ENCODE measurements at regions not wholly inside any gene's neighbourhood (a gene's known extent, or its start where the extent isn't known, plus 50 kb on each side); places are given as distances from the start of the nearest gene placed in this dataset.

DNA sequence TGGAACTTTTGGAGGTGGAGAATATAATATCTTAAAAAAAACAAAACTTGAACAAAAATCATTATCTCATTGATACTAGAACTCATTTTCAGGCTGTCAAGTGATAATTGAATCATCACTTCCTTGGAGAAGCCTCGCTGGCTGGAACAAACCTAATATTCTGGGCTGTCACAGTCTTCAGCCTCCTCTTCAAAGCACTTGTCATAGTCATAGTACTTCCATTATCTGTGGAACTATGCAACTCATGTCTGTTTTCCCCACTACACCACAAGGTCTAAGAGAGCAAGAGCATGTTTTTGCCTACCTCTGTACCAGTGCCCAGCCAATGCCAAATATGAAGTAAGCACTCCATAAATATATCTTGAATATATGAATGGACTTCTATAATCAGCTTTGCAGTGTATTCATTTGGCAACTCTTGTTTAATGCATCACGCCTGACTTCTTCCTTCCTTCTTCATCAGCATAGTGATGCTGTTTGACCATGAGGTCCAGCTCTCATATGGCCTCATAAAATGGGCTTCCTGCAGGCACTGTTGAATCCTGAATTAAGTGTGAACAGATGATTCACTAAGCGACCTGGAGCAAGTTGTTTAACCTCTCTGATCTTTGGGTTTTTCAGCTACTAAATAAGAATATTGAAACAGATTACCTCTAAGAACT lies 86.6 kb upstream of the SNRK start:
- TF ChIP-seq, protein P1, sequence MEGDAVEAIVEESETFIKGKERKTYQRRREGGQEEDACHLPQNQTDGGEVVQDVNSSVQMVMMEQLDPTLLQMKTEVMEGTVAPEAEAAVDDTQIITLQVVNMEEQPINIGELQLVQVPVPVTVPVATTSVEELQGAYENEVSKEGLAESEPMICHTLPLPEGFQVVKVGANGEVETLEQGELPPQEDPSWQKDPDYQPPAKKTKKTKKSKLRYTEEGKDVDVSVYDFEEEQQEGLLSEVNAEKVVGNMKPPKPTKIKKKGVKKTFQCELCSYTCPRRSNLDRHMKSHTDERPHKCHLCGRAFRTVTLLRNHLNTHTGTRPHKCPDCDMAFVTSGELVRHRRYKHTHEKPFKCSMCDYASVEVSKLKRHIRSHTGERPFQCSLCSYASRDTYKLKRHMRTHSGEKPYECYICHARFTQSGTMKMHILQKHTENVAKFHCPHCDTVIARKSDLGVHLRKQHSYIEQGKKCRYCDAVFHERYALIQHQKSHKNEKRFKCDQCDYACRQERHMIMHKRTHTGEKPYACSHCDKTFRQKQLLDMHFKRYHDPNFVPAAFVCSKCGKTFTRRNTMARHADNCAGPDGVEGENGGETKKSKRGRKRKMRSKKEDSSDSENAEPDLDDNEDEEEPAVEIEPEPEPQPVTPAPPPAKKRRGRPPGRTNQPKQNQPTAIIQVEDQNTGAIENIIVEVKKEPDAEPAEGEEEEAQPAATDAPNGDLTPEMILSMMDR (IDR thresholded peaks at IDR 0.05; ENCODE audit: low read length, missing control alignments) = no peak
- DNase-seq (ENCODE audit: low read depth) = no peak
- H3K4me3 ChIP-seq (replicated peaks; ENCODE audit: low read depth, low read length) = no peak overlapping the region

DNA sequence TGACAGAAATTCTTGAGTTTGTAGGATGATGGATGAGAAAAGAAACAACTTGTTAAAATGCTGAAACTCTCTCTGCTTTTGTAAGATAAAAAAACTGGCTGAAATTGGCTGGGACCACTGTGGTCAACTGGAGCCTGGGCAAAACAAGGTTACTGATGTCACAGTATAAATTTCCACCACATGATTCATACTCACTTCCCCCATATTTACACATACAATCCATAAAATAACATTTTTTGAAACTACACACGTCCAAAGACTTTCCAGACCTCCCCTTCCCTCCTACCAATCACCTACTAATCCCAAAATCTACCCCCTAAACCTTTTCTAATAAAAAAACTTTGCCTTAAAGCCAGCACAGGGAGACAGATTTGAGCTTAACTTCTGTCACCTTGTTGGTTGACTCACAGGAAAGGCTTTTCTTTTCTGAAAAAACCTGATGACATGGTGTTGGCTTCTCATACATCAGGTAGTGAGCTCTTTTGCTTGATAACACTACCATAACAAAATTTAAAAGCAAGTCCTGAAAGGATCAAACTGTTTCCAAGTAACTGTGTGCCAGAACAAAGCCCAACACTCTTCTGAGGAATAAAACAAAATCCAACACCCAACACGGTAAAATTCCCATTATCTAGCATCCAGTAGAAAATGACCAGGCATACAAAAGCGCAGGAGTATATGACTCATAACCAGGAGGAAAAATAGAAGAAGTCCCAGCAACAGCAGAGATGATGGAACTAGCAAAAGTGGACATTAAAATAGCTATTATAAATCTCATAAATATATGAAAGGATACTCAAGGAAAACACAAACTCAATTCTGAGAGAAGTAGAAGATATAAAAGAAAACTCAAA lies 87.3 kb upstream of the SNRK start:
- no peak overlapping the region for H3K4me3 ChIP-seq (replicated peaks; ENCODE audit: low read depth, low read length)
- peak; percentile 28 for DNase-seq (ENCODE audit: low read depth)
- TF ChIP-seq, protein P1 (IDR thresholded peaks at IDR 0.05; ENCODE audit: low read length, missing control alignments) = no peak

DNA sequence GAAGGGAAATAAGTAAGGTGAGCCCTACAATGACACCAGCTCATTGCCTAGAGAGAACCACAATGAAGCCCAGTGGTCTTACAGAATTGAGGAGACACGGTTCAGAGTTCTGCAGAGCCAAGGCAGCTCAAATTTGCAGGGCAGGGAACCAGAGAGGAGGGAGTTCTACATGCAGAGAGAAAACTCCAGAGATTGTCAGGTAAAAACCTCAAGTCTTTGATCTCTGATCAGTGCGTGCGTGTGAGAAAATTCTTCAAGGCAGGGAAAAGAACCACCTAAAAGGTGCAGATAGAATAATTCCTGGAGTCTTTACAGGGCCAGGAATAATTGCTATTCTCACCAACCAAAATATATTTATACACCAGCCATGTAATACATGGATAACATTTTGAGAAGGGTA lies 88.0 kb upstream of the SNRK start:
- no peak for DNase-seq (ENCODE audit: low read depth)
- TF ChIP-seq, protein P1 (IDR thresholded peaks at IDR 0.05; ENCODE audit: low read length, missing control alignments) = no peak
- no peak overlapping the region for H3K4me3 ChIP-seq (replicated peaks; ENCODE audit: low read depth, low read length)

DNA sequence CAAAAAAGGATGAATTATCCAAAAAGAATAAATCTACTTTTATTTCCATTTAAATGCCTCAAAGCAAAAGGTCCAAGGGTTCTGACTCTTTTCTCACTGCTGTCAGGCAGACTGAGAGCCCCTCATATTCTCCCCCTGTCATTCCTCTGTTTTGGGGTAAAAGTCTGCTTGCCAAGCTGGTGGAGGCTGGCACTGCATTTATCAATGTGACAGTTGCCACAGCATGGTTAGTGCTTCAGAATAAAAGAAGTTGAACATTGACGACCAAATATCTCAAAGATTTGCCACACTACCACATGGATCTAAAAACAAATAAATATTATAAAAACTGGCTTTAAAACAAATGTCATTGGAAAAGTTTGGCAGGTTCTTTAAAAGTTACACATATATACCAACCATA lies 89.2 kb upstream of the SNRK start:
- H3K4me3 ChIP-seq (replicated peaks; ENCODE audit: low read depth, low read length) = no peak overlapping the region
- no peak for DNase-seq (ENCODE audit: low read depth)
- TF ChIP-seq, protein P1 (IDR thresholded peaks at IDR 0.05; ENCODE audit: low read length, missing control alignments) = no peak

DNA sequence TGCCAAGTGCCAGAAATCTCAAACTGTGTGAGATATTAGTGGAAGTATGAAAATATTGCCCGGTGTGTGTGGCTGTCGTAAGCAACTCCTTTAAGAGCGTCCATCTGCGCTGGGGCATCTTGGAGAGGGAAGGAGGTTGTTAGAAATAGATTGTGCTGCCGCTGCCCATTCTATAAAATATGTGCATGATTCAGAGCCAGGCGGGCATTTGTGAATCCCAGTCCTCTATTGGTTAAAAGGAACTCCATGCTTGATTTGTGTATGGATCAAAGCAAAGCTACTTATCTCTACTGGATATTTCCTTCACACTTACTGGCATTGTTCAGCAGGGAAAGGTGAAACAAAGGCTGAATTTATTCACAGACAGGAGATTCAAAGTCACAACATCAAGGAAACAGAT lies 89.6 kb upstream of the SNRK start:
- DNase-seq (ENCODE audit: low read depth) = no peak
- TF ChIP-seq, protein P1 (IDR thresholded peaks at IDR 0.05; ENCODE audit: low read length, missing control alignments) = no peak
- H3K4me3 ChIP-seq (replicated peaks; ENCODE audit: low read depth, low read length) = no peak overlapping the region

DNA sequence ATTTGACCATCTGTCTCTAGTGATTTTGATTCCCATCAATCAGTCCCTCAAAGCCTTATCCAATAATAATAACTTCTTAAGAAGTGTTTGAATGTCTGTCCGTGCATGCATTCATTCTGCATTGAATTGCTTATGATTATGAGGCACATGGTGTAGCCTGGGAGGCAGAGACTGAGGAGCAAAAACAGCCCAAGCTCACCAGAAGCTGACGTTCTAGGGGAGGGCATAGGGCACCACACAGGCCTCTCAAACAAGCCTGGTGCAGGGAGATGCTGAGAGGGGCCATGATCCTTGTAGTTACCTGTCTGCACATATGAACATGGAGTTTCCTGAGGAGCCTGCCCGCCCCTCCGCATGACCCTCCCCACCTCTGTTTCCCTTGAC lies 89.2 kb upstream of the POMGNT2 start:
- TF ChIP-seq, protein P1 (IDR thresholded peaks at IDR 0.05; ENCODE audit: low read length, missing control alignments) = no peak
- H3K4me3 ChIP-seq (replicated peaks; ENCODE audit: low read depth, low read length) = no peak overlapping the region
- no peak for DNase-seq (ENCODE audit: low read depth)

Data from fibroblast of pulmonary artery (primary cell).